GM19324 (cell line): ENCODE measurements at regions not wholly inside any gene's neighbourhood (a gene's known extent, or its start where the extent isn't known, plus 50 kb on each side); places are given as distances from the start of the nearest gene placed in this dataset.

Experiments used
- ATAC-seq: cut with Tn5 transposase; IDR thresholded peaks from one replicate; pipeline ENCODE4 v1.9.1; 2021; ENCODE audit warnings: mild to moderate bottlenecking, moderate library complexity; ENCODE audit not compliant: unreplicated experiment, low FRiP score

GRCh38 chr2:145110668-145111356 lies 590.9 kb upstream of the ZEB2 start:
- no peak for ATAC-seq

DNA sequence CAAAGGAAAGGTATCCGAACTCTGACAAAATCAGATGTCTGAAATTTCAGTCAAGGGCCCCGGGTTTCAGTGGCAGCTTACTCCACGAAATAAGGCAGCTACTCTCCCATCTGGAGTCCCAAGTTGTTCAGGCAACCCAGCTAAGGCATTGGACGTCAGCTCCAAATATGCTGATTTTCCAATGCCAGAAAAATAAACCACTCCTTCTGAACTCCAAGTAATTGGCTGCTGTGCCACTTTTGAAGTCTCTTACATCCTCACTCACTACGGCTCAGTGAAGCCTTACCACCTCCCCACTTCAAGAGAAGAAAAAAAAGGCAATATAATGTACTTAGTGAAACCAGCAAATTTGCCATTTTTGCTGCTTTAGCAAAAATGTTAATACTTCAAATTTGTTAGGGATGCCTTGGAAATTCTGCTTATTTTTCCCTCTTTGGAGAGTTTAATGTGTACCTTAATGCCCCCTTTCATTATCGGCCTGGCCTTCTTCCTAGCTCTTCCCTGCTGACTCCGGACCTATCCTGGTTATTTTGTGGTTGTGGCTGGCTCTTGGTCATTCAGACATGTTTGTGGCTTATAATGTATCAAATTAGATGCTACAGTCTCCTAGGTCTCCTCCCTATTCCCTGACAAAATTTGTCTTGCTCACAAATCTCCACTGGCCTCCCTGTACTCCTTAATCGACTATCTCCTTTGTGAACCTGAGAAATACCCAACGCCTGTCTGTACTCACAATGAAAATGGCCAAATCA lies 589.2 kb upstream of the ZEB2 start:
- ATAC-seq = no peak

DNA sequence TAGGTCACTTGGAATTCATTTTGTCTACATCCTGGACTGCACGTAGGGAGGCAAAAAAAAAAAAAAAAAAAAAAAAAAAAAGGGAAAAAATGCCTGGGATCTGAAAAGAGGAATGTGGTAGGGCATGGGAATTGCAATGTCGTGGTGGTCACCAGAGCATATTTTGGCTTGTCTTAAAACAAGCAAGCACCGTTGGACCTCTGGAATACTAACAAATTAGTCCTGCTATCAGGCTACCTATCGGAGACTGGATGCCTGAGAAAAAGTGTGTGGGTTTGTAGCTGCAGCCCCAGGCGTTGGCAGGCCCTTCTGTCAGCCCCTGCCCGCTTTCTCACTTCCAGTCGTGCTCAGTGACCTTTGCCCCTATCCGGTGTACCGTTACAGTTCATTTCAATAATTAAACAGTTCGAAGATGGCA lies 588.5 kb upstream of the ZEB2 start:
- no peak for ATAC-seq

GRCh38 chr2:145106293-145106692 lies 586.4 kb upstream of the ZEB2 start:
- ATAC-seq = no peak

DNA sequence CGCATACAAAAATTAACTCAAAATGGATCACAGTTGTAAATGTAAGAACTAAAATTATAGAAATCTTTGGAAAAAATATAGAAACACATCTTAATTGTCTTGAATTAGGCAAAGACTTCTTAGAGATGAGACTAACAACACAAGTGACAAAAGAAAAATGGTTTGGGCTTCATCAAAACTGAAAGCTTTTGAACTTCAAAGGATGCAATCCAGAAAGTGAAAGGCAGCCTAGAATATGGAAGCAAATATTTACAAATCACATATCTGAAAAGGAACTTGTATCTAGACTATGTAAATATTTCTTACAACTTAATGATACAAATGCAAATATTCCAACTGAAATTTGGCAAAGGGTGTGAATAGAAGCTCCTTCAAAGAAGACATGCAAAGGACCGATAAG lies 582.8 kb upstream of the ZEB2 start:
- no peak for ATAC-seq

DNA sequence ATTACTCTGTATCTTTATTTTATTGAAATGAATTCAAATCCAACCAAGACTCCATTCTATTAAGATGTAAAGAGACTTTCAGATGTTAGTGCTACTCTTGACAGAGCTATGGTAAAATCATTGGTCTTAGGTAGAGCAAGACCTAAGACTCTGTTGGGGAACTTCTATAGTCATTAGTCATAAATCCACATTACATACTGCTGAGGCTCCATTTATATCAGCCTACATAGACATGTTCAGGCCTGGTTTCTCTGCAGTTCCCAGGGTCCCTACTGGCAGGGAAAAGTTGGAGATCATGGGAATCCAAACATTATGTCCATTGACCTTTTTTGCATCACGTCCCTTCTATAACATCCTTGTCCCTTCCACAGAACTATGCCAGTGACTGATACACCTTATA lies 580.4 kb upstream of the ZEB2 start:
- ATAC-seq = no peak

- ATAC-seq = no peak
These were observed 576.7 kb upstream of the ZEB2 start for GRCh38 chr2:145096582-145096981.

GRCh38 chr2:145095641-145096435 lies 575.9 kb upstream of the ZEB2 start:
- no peak for ATAC-seq

GRCh38 chr2:145094370-145094769 lies 574.5 kb upstream of the ZEB2 start:
- ATAC-seq = no peak

DNA sequence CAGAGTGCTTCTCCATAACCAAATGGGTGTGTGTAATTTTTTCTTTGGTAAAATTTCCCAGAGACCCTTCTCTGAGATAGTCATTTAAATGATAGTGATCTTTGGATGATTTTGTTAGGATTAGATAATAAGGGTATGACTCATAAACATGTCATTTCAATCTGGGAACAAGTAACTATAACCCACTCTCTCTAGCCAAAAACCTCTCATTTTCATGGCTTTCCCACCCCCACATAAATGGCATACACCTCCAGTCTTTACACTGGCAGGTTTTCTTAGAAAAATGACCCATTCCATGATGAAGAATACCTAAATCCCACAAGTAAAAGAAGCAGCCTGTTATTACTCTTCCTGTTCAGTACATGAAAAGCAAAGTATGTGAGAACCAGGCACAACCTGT lies 572.0 kb upstream of the ZEB2 start:
- ATAC-seq = no peak

- ATAC-seq = no peak
These were observed 571.2 kb upstream of the ZEB2 start for GRCh38 chr2:145090841-145091761.

DNA sequence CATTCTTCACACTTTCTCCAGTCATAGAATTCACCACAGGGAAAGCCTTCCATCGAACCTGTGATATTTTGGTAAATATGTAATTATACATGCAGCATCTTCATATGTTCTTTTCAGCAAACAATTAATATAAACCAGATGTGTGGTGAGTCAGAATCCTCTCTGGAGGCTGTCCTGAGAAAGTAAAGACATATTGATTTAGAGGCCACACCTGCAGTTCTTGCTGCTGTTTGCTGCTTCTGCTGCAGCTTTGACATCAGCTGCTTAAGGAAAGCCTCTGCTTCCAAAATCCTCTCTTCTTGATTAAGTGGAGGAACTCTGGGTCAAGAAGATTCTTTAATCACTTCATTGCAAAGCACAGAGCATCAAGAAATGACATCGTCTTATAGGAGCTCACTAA lies 568.8 kb upstream of the ZEB2 start:
- ATAC-seq = no peak

GRCh38 chr2:145086910-145087309 lies 567.0 kb upstream of the ZEB2 start:
- ATAC-seq = no peak

DNA sequence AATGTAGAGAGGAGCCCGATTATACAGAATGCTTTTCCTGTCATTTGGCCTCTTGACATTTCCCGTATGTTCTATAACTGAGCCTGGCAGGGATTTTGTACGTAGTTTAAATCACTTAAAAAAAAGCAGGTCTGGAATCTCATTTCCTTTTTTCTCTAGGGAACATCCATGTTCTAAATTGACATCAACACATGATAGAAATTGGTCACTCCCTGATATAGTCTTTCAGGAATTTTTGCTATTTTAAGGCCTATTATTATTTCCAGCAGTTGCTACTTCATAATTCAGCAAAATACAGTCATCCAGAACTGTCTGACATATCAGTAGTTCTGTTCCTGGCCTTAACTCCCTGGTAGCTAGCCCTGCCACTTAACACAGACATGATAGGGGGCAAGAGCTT lies 565.7 kb upstream of the ZEB2 start:
- no peak for ATAC-seq

- no peak for ATAC-seq
These were observed 560.5 kb upstream of the ZEB2 start for GRCh38 chr2:145080426-145080825.

- ATAC-seq = no peak
These were observed 559.7 kb upstream of the ZEB2 start for GRCh38 chr2:145079641-145080040.

GRCh38 chr2:145078923-145079322 lies 559.0 kb upstream of the ZEB2 start:
- no peak for ATAC-seq

DNA sequence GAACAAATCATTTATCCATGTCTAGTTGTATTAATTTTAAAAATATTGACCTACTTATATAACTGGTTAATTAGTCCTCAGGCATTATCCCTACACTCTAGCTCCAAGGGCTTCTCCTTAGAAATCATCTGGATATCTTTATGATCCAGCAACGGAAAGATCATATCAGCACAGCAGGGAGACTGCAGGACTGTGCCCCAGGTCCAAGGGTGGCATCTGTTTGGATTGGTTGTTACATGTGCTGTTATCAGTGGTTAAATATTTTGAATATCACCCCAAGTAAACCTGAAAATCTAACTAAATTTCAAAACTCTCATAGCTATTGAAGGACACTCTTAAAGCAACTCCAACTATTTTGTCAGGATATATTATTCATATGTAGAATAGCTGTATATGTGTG lies 556.2 kb upstream of the ZEB2 start:
- no peak for ATAC-seq

DNA sequence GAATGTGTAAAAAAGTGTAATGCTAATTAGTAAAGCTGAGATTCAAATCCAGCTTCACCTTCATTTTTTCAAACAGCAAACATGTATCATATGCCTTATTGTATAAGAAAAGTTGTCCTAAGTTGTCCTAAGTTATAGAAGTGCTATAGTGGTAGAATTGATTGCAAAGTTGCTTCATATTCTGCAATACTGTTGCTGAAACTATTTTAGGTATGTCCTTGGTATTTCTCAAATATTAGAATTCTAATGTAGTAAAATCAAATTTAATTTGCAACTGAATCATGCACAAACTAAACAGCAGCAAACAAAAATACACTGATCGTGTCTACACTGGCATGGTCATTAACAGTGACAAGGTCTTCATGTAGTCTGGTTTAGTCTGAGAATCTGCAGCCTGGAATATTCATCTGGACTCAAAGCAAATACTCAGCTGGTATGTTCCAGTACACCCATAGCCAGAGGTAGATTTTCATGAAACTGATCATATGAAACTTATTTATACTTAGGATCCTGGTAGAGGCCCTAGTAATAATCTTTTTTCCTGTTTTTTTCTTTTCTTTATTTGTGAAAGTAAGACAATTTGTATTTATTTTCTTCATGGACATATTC lies 555.6 kb upstream of the ZEB2 start:
- ATAC-seq = no peak

- ATAC-seq = no peak
These were observed 550.8 kb upstream of the ZEB2 start for GRCh38 chr2:145070703-145071102.
